Right lobe of liver (tissue), 4 donors: ENCODE measurements at regions not wholly inside any gene's neighbourhood (a gene's known extent, or its start where the extent isn't known, plus 50 kb on each side); places are given as distances from the start of the nearest gene placed in this dataset.

Source experiments
- POLR2A ChIP-seq: fragments of 450-650 bp; IDR thresholded peaks from one replicate; pipeline ENCODE4 v1.6.1; 2017; ENCODE audit warnings: antibody characterized with exemption, mild to moderate bottlenecking
- TF ChIP-seq, protein P1 (sequence below), 4 donors: fragments of 200-600 bp in 3 of 4; fragments of 450-650 bp in 1 of 4; IDR thresholded peaks; one replicate each; pipeline versions ENCODE4 v1.5.1 to v1.8.0; 2016 to 2022; ENCODE audit warnings: antibody characterized with exemption in 4 of 4, mild to moderate bottlenecking in 2 of 4
- donor health status: DM: no; HTN: no; CAD: no.
- donor health status: DM: no; HTN: no; CAD: no.
- donor health status: DM: no; HTN: yes; CAD: no.

DNA sequence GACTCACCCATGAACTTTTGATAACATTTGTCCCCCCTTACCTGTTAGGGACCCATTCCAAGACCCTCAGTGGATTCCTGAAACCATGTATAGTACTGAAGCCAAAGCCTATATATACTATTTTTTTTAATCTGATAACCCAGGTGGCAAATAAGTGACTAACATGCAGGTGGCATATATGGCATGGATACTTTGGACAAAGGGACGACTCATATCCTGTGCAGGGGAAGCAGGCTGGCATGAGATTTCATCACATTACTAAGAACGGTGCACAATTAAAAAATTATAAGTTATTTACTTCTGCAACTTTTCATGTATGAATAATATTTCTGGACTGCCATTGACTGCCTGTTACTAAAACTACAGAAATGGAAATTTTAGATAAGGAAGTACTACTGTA is 880.1 kb upstream of the FBXO33 start:
- TF ChIP-seq, protein P1, sequence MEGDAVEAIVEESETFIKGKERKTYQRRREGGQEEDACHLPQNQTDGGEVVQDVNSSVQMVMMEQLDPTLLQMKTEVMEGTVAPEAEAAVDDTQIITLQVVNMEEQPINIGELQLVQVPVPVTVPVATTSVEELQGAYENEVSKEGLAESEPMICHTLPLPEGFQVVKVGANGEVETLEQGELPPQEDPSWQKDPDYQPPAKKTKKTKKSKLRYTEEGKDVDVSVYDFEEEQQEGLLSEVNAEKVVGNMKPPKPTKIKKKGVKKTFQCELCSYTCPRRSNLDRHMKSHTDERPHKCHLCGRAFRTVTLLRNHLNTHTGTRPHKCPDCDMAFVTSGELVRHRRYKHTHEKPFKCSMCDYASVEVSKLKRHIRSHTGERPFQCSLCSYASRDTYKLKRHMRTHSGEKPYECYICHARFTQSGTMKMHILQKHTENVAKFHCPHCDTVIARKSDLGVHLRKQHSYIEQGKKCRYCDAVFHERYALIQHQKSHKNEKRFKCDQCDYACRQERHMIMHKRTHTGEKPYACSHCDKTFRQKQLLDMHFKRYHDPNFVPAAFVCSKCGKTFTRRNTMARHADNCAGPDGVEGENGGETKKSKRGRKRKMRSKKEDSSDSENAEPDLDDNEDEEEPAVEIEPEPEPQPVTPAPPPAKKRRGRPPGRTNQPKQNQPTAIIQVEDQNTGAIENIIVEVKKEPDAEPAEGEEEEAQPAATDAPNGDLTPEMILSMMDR (IDR thresholded peaks at IDR 0.05): no peak
- TF ChIP-seq POLR2A: no peak
